SK-N-SH treated with all-trans-retinoic acid at 6 μM for 48 hours (cell line): ENCODE measurements at regions not wholly inside any gene's neighbourhood (a gene's known extent, or its start where the extent isn't known, plus 50 kb on each side); places are given as distances from the start of the nearest gene placed in this dataset.

Source experiments
- ESRRG ChIP-seq: fragments of 250-450 bp; sonication (Bioruptor Pico); IDR thresholded peaks from 2 replicates; pipeline ENCODE4 v1.6.1; 2021; ENCODE audit warnings: mild to moderate bottlenecking
- TOX ChIP-seq: fragments of 250-450 bp; sonication (Bioruptor Pico); IDR thresholded peaks from 2 replicates; pipeline ENCODE4 v1.8.0; 2021; ENCODE audit warnings: mild to moderate bottlenecking, moderate library complexity, borderline replicate concordance
- ZFP30 ChIP-seq: fragments of 450-650 bp; formaldehyde crosslinking; IDR thresholded peaks from 2 replicates; pipeline ENCODE4 v1.5.0; 2022; ENCODE audit warnings: mild to moderate bottlenecking, moderate library complexity

- no peak for TF ChIP-seq ESRRG (CRISPR knock-in tag)
- TF ChIP-seq TOX, result no peak
- TF ChIP-seq ZFP30, result no peak
Observed at GRCh38 chr2:194464964-194465638, 1191.9 kb upstream of the SLC39A10 start.
